NT2/D1 (cell line): ENCODE measurements at regions not wholly inside any gene's neighbourhood (a gene's known extent, or its start where the extent isn't known, plus 50 kb on each side); places are given as distances from the start of the nearest gene placed in this dataset.
"Not testable (repeated sequence)": the region's sequence is repeated elsewhere in the genome, so short reads cannot be mapped to it uniquely, and the experiment has no call there.

Source experiments
- SUZ12 ChIP-seq: IDR thresholded peaks from 2 replicates; pipeline ENCODE4 v1.6.1; 2011; ENCODE audit not compliant: insufficient read length, insufficient read depth; ENCODE audit errors: extremely low read depth
- YY1 ChIP-seq: IDR thresholded peaks from 2 replicates; pipeline ENCODE4 v1.6.1; 2011; ENCODE audit not compliant: insufficient read length, insufficient read depth
- ZNF274 ChIP-seq: IDR thresholded peaks from 2 replicates; pipeline ENCODE4 v1.6.1; 2011; ENCODE audit warnings: mild to moderate bottlenecking, low read depth, low read length

- TF ChIP-seq ZNF274, YY1, SUZ12: not testable (repeated sequence)
These were observed 1305.5 kb downstream of the CDH12 start for GRCh38 chr5:21547656-21548055.
